ENCODE measurements at regions not wholly inside any gene's neighbourhood (a gene's known extent, or its start where the extent isn't known, plus 50 kb on each side); places are given as distances from the start of the nearest gene placed in this dataset.

DNA sequence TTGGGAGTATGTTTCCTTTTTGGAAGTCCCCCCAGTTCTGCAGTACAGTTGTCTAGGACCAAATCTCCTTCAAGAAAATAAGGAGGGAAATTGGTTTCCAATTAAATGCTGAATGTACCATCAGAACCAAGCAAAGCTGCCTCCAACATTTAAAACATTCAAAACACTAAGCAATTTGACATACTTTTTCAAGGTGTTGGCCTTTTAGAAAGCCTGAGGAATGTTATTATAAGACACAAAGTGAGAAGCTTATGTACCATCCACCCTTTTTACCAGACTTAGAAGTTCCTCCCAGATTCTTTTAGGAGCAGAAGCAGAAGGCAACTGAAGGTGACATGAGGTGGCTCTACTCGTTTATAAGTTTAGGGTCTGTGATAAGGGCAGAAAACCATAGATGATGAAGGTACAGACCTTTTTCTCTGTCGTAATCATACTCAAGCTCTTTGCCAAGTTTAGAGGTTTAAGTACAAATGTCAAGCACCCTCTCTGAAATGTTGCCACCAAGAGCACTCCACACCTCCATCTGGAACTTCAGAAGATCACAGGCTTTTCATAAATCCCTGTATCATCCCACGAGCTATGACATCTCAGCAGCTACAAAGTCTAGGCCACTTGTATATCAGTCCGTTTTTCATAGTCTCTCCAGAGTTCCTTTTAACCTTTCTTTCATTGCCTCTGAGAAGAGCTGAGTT, 282.5 kb upstream of the THBS1 start:
- no peak for DNase-seq

DNA sequence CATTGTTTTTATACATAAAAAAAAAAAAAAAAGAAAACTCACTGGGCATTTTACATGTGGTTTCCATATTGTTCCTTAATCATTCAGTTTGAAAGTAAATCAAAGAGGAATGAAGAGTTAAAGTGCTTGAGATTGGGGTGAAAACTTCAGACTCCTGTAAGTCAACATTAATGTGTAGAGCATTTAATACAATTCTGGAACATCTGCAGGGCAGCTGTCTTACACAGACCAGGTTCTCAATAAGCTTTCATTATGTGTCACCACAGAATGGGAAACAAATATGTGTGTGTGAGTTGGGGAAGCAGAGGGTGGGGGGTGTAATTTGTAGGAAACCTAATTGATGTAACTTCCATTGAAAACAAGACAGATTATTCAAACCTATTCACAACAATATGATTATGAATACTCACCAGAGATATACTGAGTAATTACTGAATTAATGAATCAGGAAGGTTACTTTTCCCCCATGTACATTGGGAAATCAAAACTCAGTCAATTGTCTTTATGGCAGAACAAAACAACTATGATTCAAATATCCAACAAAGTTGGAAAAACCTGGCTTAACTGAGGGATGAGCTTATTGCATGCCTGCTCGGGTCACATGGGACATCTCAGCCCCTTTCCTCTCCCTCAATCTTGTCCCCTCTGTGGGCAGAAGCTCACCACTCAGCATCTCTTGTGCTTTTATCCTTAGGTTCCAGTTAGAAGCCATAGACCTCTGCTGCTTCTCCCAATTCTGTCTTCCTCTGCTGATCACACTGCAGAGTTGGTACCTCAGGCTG, 281.2 kb upstream of the THBS1 start:
- no peak for DNase-seq

DNA sequence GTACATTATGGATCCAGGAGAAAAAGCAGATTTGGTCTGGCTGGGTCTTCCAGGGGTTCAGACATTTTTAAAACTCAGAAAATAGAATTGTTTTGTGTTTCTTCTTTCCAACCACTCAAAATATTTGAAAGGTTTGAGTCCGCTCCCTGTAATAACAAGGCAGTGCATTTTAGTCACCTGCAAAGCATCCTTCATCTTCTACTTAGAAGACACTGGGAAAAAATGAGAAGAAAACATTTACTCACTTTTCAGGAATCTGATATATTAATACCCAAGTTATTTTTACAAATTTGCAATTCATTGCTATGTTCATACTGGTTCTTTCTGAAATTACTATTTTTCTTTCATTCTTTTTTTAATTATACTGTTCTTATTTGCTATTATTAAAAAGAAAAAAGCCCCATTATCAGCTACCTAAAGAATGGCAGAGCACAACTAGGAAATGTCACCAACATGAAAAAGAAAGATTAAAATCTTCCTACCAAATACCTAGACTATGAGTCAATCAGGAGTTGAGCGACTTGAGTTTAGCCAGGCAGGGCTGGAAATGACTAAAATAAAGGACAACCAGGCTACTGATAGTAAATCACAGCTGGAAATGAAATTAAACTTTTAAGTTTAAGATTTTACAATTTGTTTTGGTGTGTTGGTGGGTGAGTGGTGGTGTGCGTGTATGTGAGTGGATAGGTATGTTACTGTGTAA, 280.3 kb upstream of the THBS1 start:
- no peak for DNase-seq

DNA sequence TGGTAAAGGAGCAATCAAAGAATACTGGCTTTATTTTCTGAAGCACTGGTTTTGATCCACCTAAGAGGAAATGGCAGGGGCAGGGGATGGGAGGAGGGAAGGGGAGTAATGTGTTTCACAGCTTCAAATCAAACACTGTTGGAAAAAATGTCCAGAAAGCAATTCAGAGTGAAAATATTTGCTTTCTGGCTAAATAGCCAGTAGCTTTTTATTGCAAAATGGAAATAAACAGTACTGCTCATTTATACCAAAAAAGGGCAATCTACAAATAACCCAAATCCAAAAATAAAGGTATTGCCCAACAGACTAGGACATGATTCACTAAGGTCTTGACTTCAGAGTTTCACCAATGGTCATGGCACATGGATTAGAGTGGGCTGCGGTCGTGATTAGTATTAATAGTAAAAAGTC, 279.3 kb upstream of the THBS1 start:
- no peak for DNase-seq

DNA sequence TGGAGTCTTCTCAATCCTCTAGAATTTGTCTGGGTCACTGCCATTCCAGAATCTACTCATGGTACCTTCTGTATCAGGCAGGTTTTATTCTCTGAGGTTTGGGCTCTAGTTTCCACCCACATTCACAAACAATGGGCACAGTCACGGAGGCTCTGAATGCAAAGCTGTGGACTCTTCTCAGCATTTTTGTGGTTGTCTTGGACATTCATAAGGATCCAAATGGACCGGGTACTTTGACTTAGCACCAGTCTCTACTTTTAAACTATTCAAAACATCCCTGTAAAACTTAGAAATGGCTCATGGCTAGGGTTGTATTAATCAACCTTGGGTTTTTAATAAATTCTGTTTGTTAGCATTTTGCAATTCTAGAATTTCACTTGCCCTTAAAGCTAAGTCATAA, 277.9 kb upstream of the THBS1 start:
- no peak for DNase-seq

- DNase-seq, result no peak
Observed at GRCh38 chr15:39304201-39304841, 276.6 kb upstream of the THBS1 start.

DNA sequence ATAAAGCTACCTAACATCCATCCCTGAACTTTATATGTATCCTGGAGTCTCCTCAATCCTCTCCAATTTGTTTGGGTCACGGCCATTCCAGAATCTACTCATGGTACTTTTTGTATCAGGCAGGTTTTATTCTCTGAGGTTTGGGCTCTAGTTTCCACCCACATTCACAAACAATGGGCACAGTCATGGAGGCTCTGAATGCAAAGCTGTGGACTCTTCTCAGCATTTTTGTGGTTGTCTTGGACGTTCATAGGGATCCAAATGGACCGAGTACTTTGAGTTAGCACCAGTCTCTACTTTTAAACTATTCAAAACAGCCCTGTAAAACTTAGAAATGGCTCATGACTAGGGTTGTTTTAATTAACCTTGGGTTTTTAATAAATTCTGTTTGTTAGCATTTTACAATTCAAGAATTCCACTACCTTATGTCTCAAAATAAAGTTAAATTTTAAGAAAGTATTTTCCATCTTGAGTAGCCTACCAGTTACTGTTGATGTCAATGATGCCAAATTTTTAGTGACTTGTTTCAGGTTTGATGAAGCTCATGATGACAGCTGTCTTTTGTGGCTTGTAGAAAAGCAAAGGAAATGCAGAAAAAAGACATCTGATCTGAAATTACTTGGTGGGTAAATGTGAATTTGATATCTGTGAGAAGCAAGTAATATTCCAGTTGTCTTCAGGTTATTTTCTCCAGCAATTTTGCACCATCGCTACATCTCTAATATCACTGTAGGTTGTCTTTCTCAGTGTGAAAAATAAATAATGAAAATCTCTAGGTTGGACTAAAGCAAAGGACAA, 275.7 kb upstream of the THBS1 start:
- no peak for DNase-seq

DNA sequence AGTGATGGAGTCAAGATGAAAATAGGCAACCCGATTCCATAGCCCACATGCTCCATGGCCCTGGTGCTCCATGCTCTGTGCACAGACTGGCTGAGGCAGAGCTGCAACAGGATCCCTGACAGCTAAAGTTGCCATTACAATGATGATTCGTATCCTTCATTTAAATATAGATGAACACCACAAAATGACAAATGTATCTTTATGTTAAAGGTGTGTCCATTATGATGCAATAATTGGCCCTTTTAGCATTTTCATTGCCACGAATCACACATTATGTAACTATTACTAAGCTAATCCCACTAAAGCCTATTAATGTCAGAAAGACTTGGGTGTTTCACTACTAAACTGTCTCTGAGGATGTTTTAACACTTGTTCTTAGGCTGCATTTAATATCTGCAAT, 270.2 kb upstream of the THBS1 start:
- DNase-seq, result no peak

DNA sequence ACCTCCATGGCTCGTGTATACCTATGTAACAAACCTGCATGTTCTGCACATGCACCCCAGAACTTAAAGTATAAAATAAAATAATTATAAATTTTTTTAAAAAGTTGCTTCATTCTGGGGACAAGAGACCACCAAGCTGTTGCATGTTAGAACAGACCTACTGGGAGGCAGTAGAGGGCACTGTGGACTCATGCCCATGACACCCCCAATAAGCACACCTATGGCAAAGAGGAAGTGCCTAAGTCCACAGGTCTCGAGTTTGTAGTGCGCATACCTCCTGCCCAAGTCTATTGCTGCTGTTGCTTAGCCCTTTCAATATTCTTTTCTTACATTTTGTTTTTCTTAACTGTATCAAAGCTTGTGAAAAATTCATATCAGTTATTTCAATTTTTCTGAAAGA, 267.9 kb upstream of the THBS1 start:
- DNase-seq, result no peak

DNA sequence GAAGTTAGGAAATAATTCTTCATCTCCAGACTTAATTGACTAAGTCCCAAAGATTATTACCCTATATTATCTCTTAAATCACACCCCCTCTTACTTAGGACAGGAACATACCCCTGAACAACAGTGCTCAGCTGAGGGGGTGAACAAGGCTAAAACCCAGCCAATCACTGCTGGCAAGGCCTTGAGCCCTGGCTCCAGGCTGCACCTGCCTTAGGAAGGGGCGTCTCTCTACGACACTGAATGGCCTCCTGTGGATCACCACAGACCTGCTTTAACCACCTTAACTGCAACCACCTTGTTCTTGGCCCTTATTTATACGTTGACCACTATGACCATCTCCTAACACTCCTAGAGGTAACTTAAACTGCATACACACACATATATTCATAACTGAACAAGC, 267.4 kb upstream of the THBS1 start:
- DNase-seq, result no peak

GRCh38 chr15:39313881-39314280, 267.0 kb upstream of the THBS1 start:
- DNase-seq, result no peak

DNA sequence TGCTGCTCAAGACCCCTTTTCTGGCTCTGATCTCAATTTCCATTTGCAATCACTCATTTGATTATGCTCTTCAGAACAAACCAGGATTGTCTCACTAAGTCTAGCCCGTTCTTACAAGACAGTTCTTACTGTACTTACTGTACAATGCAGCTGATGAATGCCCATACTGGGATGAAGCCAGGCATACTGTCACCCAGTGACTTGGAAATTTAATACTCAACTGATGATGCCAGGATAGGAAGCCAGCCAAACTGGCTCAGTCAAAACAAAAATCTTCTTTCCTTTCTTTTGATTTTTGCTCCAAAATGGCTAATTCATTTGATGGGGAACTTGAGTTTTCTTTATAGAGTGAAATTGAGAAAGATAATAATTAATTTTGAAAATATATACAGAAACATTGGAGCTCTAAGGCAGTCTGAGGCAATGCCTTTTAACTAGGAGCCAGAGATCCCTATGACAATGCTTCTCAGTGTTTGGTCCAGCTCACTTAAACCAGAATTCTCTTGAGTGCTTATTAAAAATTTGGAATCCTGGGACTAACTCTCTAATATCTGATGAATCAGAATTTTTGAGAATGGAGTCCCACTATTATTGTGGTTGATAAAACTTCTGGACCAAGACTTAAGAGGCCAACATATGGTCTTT, 265.6 kb upstream of the THBS1 start:
- DNase-seq, result no peak

- DNase-seq, result no peak
Observed at GRCh38 chr15:39317225-39317624, 263.7 kb upstream of the THBS1 start.

GRCh38 chr15:39318231-39318630, 262.6 kb upstream of the THBS1 start:
- no peak for DNase-seq

GRCh38 chr15:39320355-39320754, 260.5 kb upstream of the THBS1 start:
- DNase-seq, result no peak

DNA sequence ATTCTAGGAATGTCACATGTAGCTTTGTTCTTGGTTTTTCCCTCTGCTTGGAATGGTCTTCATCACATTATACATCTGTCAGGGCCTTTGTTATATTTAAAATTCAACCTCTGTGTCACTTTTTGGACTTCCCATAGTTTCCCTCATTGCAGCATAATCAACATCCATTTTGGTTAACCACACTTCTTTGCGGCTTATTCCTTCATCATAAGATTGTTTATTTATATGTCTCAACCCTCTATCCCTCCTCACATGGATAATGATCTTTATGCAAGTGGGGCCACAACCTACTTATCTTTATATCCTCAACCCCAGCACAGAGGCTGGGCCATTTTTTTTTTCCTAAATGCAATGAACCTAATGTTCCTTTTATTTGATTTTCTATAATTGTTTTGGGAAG, 260.0 kb upstream of the THBS1 start:
- no peak for DNase-seq

GRCh38 chr15:39321977-39322376, 258.9 kb upstream of the THBS1 start:
- DNase-seq, result no peak

DNA sequence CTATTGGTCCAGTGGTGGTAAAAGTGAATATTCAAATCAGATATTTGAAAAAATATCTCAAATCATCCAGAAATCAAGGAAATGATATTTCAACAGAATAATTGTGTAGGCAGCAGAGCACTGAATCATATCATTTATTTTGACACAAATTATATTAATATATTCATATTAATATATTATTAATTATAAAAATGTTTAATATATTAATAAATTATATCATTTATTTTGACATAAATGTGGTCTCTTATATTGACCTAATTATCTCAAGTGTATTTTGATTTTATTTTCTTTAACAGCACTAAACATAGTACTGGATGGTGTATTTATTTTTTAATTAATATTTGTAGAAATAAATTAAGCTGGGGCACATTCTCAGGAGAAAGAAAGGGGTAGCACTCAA, 257.7 kb upstream of the THBS1 start:
- DNase-seq, result no peak

- DNase-seq, result no peak
Observed at GRCh38 chr15:39323706-39324105, 257.2 kb upstream of the THBS1 start.

- DNase-seq, result no peak
Observed at GRCh38 chr15:39326306-39326975, 254.4 kb upstream of the THBS1 start.

- no peak for DNase-seq
Observed at GRCh38 chr15:39327005-39327730, 253.7 kb upstream of the THBS1 start.
